AML-193 (cell line): ENCODE measurements at regions not wholly inside any gene's neighbourhood (a gene's known extent, or its start where the extent isn't known, plus 50 kb on each side); places are given as distances from the start of the nearest gene placed in this dataset.
"Not testable (repeated sequence)": the region's sequence is repeated elsewhere in the genome, so short reads cannot be mapped to it uniquely, and the experiment has no call there.

ENCODE experiments used
- DNase-seq, 2 experiments: peaks; one replicate each; lab custom pipeline; 2025; lab: John Stamatoyannopoulos, UW

DNA sequence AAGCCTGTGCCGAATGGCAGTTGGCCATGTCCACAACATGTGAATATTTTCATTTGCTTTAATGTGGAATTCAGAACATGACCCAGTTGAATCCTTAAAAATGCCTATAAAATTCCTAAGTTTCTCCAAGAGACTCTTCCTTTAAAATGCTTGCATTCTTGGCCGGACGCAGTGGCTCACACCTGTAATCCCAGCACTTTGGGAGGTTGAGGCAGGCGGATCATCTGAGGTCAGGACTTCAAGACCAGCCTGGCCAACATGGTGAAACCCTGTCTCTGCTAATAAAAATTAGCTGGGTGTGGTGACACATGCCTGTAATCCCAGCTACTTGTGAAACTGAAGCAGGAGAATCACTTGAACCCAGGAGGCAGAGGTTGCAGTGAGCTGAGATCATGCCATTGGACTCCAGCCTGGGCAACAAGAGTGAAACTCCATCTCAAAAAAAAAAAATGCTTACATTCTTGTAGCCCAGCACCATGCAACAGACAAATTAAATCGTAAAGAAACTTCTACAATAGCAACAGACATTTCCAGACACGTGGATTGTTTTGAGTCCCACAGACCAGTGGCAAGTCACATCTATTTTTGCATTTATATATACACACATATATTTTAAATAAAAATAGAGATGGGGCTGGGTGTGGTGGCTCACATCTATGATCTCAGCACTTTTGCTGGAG, 274.4 kb downstream of the GOLGA6L6 start:
- not testable (repeated sequence) for DNase-seq

- not testable (repeated sequence) for DNase-seq
Measured at GRCh38 chr15:20265710-20266109, 275.9 kb downstream of the GOLGA6L6 start.

DNA sequence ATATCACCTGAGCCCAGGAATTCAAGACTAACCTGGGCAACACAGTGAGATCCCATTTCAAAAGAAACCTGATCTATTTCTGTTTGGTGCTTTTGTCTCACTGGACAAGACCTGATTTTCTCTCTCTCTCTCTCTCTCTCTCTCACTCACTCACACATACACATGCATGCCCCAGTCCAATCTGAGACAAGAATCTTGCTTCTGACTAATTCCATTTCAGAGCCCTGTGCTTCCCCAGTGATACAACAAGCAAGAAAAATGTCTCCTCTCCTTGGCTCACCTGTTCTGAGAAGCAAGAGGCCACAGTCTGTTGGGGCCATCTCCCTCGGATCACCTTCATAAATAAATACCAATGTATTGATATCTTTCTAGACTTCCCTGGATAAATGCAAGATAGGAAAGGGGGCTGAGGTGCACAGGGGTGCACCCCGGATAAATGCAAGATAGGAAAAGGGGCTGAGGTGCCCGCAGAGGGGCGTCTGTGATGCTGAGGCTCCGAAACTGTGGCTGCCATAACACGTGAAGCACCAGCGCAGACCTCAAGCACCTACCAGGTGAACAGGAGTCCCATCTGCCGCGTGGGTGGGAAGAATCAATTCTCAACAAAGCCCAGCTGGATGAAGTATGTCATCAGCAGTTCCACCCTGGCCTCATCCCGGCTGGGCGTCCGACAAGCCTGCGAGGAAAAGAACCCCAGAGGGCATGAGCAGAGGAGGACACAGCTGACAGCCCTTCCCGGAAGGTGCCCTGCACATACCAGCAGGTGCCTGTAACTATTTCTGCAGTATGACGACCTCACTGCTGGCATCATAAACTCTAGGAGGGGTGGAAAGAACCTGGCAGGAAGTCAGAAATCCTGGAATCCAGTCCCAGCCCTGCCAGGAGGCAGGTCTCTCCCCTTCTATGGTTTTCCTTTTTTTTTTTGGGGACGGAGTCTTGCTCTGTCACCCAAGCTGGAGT, 280.0 kb downstream of the GOLGA6L6 start:
- DNase-seq = not testable (repeated sequence)

- not testable (repeated sequence) for DNase-seq
Measured at GRCh38 chr15:20260650-20261049, 280.9 kb downstream of the GOLGA6L6 start.

DNA sequence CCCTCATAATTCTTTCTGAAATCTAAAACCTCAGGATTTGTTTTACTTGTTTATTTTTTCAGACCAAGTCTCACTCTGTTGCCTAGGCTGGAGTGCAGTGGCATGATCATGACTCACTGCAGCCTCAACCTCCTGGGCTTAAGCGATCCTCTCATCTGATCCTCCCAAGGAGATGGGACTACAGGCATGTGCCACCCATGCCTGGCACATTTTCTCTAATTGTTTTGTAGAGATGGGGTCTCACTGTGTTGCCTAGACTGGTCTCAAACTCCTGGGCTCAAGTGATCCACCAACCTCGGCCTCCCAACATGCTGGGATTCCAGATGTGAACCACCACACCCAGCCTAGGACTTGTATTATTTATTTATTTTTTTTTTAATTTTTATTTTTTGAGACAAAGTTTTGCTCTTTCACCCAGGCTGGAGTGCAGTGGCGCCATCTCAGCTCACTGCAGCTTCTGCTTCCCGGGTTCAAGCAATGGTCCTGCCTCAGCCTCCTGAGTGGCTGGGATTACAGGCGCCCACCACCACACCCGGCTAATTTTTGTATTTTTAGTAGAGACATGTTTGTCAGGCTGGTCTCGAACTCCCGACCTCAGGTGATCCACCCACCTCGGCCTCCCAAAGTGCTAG, 281.9 kb downstream of the GOLGA6L6 start:
- DNase-seq = not testable (repeated sequence)

GRCh38 chr15:20256394-20256793, 285.2 kb downstream of the GOLGA6L6 start:
- DNase-seq = not testable (repeated sequence)

DNA sequence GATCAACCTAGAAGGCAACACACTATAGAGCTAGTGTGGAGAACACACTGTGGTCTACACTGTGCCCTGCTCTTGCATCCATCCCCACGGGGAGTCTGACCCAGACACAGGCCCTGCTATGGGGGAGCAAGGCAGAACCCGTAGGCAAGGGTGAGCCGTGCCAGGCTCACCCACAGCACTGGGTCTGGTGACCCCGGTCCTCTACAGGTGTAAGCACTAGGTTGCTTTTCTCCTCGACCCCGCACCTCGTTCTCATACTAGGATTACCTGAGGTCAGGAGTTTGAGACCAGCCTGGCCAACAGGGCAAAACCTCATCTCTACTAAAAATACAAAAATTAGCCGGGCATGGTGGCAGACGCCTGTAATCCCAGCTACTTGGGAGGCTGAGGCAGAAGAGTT, 286.0 kb downstream of the GOLGA6L6 start:
- DNase-seq = not testable (repeated sequence)

DNA sequence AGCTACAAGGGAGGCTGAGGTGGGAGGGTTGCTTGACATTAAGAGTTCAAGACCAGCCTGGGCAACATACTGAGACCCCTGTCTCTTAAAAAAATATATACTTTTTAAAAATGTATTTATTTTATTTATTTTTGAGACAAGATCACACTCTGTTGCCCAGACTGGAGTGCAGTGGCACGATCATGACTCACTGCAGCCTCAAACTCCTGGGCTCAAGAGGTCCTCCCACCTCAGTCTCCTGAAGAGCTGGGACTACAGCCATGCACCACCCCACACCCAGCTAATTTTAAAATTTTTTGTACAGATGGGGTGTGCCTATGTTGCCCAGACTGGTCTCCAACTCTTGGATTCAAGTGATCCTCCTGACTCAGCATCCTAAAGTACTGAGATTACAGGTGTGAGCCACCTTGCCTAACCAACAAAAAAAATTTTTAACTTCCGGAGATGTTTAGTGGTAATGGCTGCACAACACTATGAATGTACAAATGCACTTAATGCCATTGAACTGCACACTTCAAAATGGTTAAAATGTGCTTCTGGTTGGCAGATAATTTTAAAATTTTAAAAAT, 288.5 kb downstream of the GOLGA6L6 start:
- not testable (repeated sequence) for DNase-seq

GRCh38 chr15:20252040-20252439, 289.6 kb downstream of the GOLGA6L6 start:
- not testable (repeated sequence) for DNase-seq

DNA sequence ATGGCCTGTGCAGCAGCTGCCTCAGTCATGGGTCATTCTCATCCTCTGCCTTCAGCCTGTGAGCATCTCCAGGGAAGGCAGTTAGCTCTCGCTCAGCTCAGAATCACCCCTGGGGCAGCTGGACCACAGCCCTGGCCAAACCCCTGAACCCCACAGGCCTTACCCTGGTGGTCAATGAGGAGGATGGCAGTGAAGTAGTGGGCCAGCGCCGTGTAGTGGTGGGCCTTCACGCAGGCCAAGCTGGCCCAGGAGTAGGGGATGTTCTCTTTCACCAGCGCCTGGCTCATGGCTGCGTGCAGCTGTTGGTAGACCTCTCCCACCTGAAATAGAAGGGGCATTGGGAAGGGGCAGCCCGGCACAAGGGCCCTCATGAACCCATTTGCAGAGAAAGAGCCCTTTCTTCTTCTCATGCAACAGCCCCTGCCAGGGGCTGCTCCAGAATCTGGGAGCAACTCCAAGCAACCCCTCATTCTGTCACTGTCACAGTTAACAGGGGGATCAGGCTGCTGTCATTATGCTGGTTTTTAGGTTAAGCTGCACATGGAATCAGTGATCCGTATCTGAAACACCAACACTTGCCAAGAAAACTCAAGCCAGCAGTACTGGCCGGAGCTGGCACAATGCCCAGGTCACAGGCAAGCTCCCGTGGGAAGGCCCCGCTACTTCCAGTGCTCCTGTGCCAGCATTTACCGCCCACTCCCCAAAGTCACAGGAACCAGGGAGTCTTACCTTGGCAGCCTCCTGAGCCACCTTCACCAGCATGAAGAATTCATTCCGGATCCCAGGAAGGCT, 290.2 kb downstream of the GOLGA6L6 start:
- not testable (repeated sequence) for DNase-seq

DNA sequence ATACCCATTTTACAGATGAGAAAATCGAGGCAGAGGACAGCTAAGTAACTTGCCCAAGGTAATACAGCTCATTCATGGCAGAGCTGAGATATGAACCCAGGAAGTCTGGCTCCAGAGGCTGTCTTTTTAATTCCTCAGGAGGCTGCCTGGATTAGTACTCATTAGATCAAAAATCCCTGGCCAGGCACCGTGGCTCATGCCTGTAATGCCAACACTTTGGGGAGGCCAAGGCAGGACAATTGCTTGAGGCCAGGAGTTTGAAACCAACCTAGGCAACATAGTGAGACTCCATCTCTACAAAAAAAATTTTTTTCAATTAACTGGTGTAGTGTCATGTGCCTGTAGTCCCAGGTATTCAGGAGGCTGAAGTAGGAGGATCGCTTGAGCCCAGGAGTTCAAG, 291.4 kb downstream of the GOLGA6L6 start:
- DNase-seq = not testable (repeated sequence)

DNA sequence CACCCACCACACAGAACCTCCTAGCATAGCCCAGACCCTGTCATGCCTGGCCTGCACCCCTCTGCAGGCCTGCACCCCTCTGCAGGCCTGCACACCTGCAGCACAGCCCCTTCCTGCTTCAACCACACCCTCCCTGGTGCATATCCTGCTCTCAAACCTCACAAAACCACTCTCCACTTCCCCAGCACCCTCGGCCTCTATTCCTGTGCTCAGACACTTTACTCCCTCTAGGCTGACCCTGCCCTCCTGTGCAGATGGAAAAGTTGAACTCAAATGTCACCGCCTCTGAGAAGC, 292.0 kb downstream of the GOLGA6L6 start:
- DNase-seq = not testable (repeated sequence)

DNA sequence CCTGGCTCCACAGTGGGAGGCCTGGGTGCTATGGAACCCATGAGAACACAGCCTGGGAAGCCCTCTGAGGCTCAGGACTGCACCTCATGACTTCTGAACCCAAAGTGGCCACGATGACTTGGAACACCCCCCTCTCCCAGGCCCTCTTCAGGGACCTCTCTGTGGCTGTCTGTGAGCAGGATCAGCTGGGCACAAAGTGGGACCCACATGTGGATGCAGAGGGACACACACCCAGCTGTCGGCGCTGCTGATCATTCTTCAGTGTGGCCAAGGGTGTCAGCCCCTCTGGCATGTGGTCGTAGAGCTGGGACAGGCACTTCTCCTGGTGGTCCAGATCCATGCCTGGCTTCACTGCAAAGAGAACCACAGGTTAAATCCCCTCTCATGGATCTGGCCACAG, 293.2 kb downstream of the GOLGA6L6 start:
- not testable (repeated sequence) for DNase-seq

GRCh38 chr15:20247137-20247536, 294.5 kb downstream of the GOLGA6L6 start:
- DNase-seq = not testable (repeated sequence)

- not testable (repeated sequence) for DNase-seq
Measured at GRCh38 chr15:20246624-20247023, 295.0 kb downstream of the GOLGA6L6 start.

- DNase-seq = not testable (repeated sequence)
Measured at GRCh38 chr15:20245856-20246255, 295.7 kb downstream of the GOLGA6L6 start.

DNA sequence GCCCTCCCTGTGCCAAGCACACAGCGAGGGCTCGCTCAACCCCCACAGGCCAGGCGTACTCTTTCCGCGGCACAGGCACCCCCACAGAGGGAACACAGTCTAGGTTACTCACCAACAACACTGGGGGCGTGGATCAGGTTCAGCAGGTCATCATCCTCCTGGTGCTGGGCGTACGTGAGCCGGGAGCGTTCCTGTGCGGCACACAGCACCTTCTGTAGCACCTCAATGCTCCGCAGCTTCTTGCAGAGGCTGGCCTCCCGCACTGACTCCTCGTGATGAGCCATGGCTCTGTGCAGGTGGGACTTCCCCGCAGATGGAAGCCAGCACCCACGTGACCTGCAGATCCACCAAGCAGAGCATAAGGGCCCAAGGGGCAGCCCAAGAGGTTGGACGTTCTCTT, 296.8 kb downstream of the GOLGA6L6 start:
- DNase-seq = not testable (repeated sequence)

- not testable (repeated sequence) for DNase-seq
Measured at GRCh38 chr15:20243486-20244240, 297.9 kb downstream of the GOLGA6L6 start.

GRCh38 chr15:20240366-20240917, 301.2 kb downstream of the GOLGA6L6 start:
- DNase-seq = not testable (repeated sequence)

DNA sequence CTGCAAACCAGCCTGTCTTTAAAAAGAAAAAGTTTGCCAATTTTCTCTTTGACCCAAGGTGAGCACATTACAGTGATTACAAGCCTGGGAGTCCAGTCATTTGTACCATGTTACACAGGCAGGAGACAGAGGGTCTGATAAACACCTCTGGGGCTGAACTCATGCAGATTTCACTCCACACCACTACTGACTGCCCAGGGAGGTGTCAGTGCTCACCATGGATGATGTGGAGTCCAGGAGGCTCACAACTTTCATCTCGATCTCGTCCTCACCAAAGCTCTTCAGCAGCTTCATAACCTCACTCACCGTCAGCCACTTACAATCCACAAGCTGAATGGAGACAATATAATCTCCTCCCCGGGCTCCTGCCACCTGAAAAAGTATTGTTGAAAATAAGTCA, 302.4 kb downstream of the GOLGA6L6 start:
- DNase-seq = not testable (repeated sequence)
